Limb (tissue), 2 donors: ENCODE measurements at regions not wholly inside any gene's neighbourhood (a gene's known extent, or its start where the extent isn't known, plus 50 kb on each side); places are given as distances from the start of the nearest gene placed in this dataset.

Experiments used
- DNase-seq, 2 donors: peaks; one replicate each; pipeline ENCODE4 v3.0.0-alpha.2; 2016; ENCODE audit errors: extremely low spot score in 2 of 2

GRCh38 chr11:70606951-70607330, 208.6 kb downstream of the CTTN start:
- no peak for DNase-seq

- no peak for DNase-seq
These were observed 209.2 kb downstream of the CTTN start for GRCh38 chr11:70607561-70607960.

- DNase-seq: peak; percentile 69
These were observed 210.5 kb downstream of the CTTN start for GRCh38 chr11:70608568-70609470.

GRCh38 chr11:70610566-70611565, 212.5 kb downstream of the CTTN start:
- DNase-seq: peak; percentile 80 to 85

GRCh38 chr11:70611821-70612220, 213.5 kb downstream of the CTTN start:
- peak in 1 of 2 donors; percentile 34 for DNase-seq

- DNase-seq: peak in 1 of 2 donors; percentile 28
These were observed 214.3 kb downstream of the CTTN start for GRCh38 chr11:70612459-70613141.

GRCh38 chr11:70614034-70614681, 215.8 kb downstream of the CTTN start:
- no peak for DNase-seq

- DNase-seq: no peak
These were observed 216.9 kb downstream of the CTTN start for GRCh38 chr11:70615036-70615875.

- DNase-seq: no peak
These were observed 218.0 kb downstream of the CTTN start for GRCh38 chr11:70616317-70616716.

GRCh38 chr11:70616938-70617654, 218.8 kb downstream of the CTTN start:
- DNase-seq: no peak

GRCh38 chr11:70618431-70619101, 220.2 kb downstream of the CTTN start:
- no peak for DNase-seq

- no peak for DNase-seq
These were observed 221.3 kb downstream of the CTTN start for GRCh38 chr11:70619591-70619990.

GRCh38 chr11:70620510-70621184, 222.3 kb downstream of the CTTN start:
- no peak for DNase-seq

- DNase-seq: no peak
These were observed 222.9 kb downstream of the CTTN start for GRCh38 chr11:70621241-70621640.

GRCh38 chr11:70622091-70622490, 223.8 kb downstream of the CTTN start:
- no peak for DNase-seq

GRCh38 chr11:70623906-70624597, 225.7 kb downstream of the CTTN start:
- no peak for DNase-seq

- no peak for DNase-seq
These were observed 226.3 kb downstream of the CTTN start for GRCh38 chr11:70624598-70624993.

GRCh38 chr11:70625051-70625450, 226.7 kb downstream of the CTTN start:
- DNase-seq: no peak
